ENCODE measurements at regions not wholly inside any gene's neighbourhood (a gene's known extent, or its start where the extent isn't known, plus 50 kb on each side); places are given as distances from the start of the nearest gene placed in this dataset.

GRCh38 chr1:239025997-239026694, 360.2 kb upstream of the CHRM3 start:
- TF ChIP-seq ZNF70 (CRISPR knock-in tag; IDR thresholded peaks at IDR 0.05) (no peak), ZC3H10 (CRISPR knock-in tag; IDR thresholded peaks at IDR 0.05) (no peak), ZNF8 (CRISPR knock-in tag; IDR thresholded peaks at IDR 0.05) (no peak), CSDC2 (CRISPR knock-in tag; IDR thresholded peaks at IDR 0.05) (no peak), ZNF565 (CRISPR knock-in tag; conservative IDR thresholded peaks at IDR 0.05; ENCODE audit: low read depth) (no peak), PPARA (CRISPR knock-in tag; IDR thresholded peaks at IDR 0.05; ENCODE audit: borderline replicate concordance) (no peak), ARNTL (CRISPR knock-in tag; IDR thresholded peaks at IDR 0.05; ENCODE audit: borderline replicate concordance, low read depth) (no peak), POU6F1 (CRISPR knock-in tag; IDR thresholded peaks at IDR 0.05; ENCODE audit: borderline replicate concordance, low read depth) (no peak), OSR1 (CRISPR knock-in tag; IDR thresholded peaks at IDR 0.05) (no peak), TSHZ2 (CRISPR knock-in tag; IDR thresholded peaks at IDR 0.05) (no peak), BACH2 (CRISPR knock-in tag; IDR thresholded peaks at IDR 0.05; ENCODE audit: borderline replicate concordance) (no peak)
- ATAC-seq, result no peak

GRCh38 chr1:239025223-239025622, 361.1 kb upstream of the CHRM3 start:
- no peak for ATAC-seq
- TF ChIP-seq ZNF70 (CRISPR knock-in tag; IDR thresholded peaks at IDR 0.05), result no peak
- TF ChIP-seq ZNF565 (CRISPR knock-in tag; conservative IDR thresholded peaks at IDR 0.05; ENCODE audit: low read depth), result no peak
- TF ChIP-seq ZC3H10 (CRISPR knock-in tag; IDR thresholded peaks at IDR 0.05), result no peak
- TF ChIP-seq ZFP3 (CRISPR knock-in tag; IDR thresholded peaks at IDR 0.05), result no peak
- no peak for TF ChIP-seq ZFP30 (CRISPR knock-in tag; IDR thresholded peaks at IDR 0.05)
- no peak for TF ChIP-seq POU6F1 (CRISPR knock-in tag; IDR thresholded peaks at IDR 0.05; ENCODE audit: borderline replicate concordance, low read depth)
- TF ChIP-seq ISL1 (CRISPR knock-in tag; IDR thresholded peaks at IDR 0.05), result no peak
- TF ChIP-seq CREB5 (CRISPR knock-in tag; IDR thresholded peaks at IDR 0.05; ENCODE audit: low read depth), result no peak
- no peak for TF ChIP-seq TCF4 (CRISPR knock-in tag; IDR thresholded peaks at IDR 0.05; ENCODE audit: borderline replicate concordance)

GRCh38 chr1:239023732-239024360, 362.5 kb upstream of the CHRM3 start:
- no peak for ATAC-seq
- TF ChIP-seq ZNF8 (CRISPR knock-in tag; IDR thresholded peaks at IDR 0.05) (no peak), ZC3H10 (CRISPR knock-in tag; IDR thresholded peaks at IDR 0.05) (no peak), PATZ1 (CRISPR knock-in tag; IDR thresholded peaks at IDR 0.05; ENCODE audit: borderline replicate concordance) (no peak), CSRNP3 (CRISPR knock-in tag; IDR thresholded peaks at IDR 0.05) (no peak), ZNF70 (CRISPR knock-in tag; IDR thresholded peaks at IDR 0.05) (no peak), PPARA (CRISPR knock-in tag; IDR thresholded peaks at IDR 0.05; ENCODE audit: borderline replicate concordance) (no peak), ZNF565 (CRISPR knock-in tag; conservative IDR thresholded peaks at IDR 0.05; ENCODE audit: low read depth) (no peak), ARNTL (CRISPR knock-in tag; IDR thresholded peaks at IDR 0.05; ENCODE audit: borderline replicate concordance, low read depth) (no peak), SNAI2 (CRISPR knock-in tag; IDR thresholded peaks at IDR 0.05) (no peak), ZFP30 (CRISPR knock-in tag; IDR thresholded peaks at IDR 0.05) (no peak), BACH2 (CRISPR knock-in tag; IDR thresholded peaks at IDR 0.05; ENCODE audit: borderline replicate concordance) (no peak), GLIS3 (CRISPR knock-in tag; IDR thresholded peaks at IDR 0.05) (no peak), POU6F1 (CRISPR knock-in tag; IDR thresholded peaks at IDR 0.05; ENCODE audit: borderline replicate concordance, low read depth) (no peak), ESRRG (CRISPR knock-in tag; IDR thresholded peaks at IDR 0.05) (no peak)

Data from SK-N-SH treated with all-trans-retinoic acid at 6 μM for 48 hours (cell line).